PC-9 (cell line): ENCODE measurements at regions not wholly inside any gene's neighbourhood (a gene's known extent, or its start where the extent isn't known, plus 50 kb on each side); places are given as distances from the start of the nearest gene placed in this dataset.

Experiments
- EZH2 ChIP-seq: fragments of 200-600 bp; sonication (generic); IDR thresholded peaks from 2 replicates; pipeline ENCODE4 v1.8.0; 2017; ENCODE audit warnings: antibody characterized with exemption, low read depth
- TF ChIP-seq, protein P1 (sequence below): fragments of 200-600 bp; sonication (generic); conservative IDR thresholded peaks from 2 replicates; pipeline ENCODE4 v1.6.1; 2017; ENCODE audit warnings: mixed run types, antibody characterized with exemption, mild to moderate bottlenecking, moderate library complexity

DNA sequence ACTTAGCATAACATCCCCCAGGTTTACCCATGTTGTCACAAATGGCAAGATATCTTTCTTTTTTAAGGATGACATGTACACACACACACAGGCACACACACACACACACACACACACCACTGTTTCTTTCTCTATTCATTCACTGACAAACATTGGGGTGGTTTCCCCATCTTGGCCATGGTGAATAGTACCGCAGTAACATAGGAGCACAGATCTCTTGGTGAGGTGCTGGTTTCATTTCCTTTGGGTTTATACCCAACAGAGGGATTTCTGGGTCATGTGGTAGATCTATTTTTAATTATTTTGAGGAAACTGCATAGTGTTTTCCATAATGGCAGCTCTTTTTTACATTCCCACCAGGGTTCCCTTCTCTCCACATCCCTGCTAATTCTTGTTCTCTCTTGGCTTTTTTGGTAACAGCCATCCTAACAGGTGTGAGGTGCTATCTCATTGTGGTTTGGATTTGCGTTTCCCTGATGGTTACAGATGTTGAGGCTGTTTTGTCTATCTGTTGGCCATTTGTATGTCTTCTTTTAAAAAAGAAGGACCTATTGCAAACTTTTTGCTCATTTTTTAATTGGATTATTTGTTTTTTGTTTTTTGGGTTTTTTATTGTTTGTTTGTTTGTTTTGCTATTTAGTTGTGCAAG is 251.7 kb upstream of the IRS2 start:
- TF ChIP-seq, protein P1, sequence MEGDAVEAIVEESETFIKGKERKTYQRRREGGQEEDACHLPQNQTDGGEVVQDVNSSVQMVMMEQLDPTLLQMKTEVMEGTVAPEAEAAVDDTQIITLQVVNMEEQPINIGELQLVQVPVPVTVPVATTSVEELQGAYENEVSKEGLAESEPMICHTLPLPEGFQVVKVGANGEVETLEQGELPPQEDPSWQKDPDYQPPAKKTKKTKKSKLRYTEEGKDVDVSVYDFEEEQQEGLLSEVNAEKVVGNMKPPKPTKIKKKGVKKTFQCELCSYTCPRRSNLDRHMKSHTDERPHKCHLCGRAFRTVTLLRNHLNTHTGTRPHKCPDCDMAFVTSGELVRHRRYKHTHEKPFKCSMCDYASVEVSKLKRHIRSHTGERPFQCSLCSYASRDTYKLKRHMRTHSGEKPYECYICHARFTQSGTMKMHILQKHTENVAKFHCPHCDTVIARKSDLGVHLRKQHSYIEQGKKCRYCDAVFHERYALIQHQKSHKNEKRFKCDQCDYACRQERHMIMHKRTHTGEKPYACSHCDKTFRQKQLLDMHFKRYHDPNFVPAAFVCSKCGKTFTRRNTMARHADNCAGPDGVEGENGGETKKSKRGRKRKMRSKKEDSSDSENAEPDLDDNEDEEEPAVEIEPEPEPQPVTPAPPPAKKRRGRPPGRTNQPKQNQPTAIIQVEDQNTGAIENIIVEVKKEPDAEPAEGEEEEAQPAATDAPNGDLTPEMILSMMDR = no peak
- no peak for TF ChIP-seq EZH2
